H1 (cell line): ENCODE measurements at regions not wholly inside any gene's neighbourhood (a gene's known extent, or its start where the extent isn't known, plus 50 kb on each side); places are given as distances from the start of the nearest gene placed in this dataset.

Experiments
- CTCF ChIA-PET: fragments of 300-600 bp; sonication (Branson Sonifier 250); formaldehyde crosslinking; loops from one replicate; lab custom pipeline; 2021; ENCODE audit not compliant: partially characterized antibody; lab: Charles Lee
- POLR2A ChIA-PET: fragments of 300-600 bp; sonication (Branson Sonifier 250); formaldehyde crosslinking; loops from one replicate; lab custom pipeline; 2021; ENCODE audit warnings: inconsistent platforms; ENCODE audit not compliant: partially characterized antibody; lab: Charles Lee
- DNase-seq, 2 experiments: peaks; one replicate each; pipeline versions ENCODE4 v3.0.0 to v3.0.0-alpha.2; 2010 to 2022; ENCODE audit warnings: low spot score in 2 of 2, low read depth in 1 of 2, mixed read lengths in 1 of 2
- FAIRE-seq: peaks from 2 replicates; lab custom pipeline; 2011; peaks lifted over from hg19 to GRCh38; lab: Jason Lieb, UNC
- H2AFZ ChIP-seq: 2 replicates; pipeline ENCODE4 v1.8.1; 2012; ENCODE audit warnings: low read length, inconsistent platforms
- H2AK5ac ChIP-seq: 2 replicates; pipeline ENCODE4 v1.6.1; 2013; ENCODE audit warnings: low read depth, low read length
- H2BK120ac ChIP-seq: replicated peaks from 2 replicates; pipeline ENCODE3; 2013; ENCODE audit warnings: low read depth, low read length, inconsistent platforms
- H2BK12ac ChIP-seq: 2 replicates; pipeline ENCODE4 v1.6.1; 2013; ENCODE audit warnings: low read depth, low read length
- H2BK15ac ChIP-seq: 2 replicates; pipeline ENCODE4 v1.6.1; 2013; ENCODE audit warnings: low read length
- H2BK20ac ChIP-seq: 2 replicates; pipeline ENCODE4 v1.6.1; 2013; ENCODE audit warnings: low read length
- H2BK5ac ChIP-seq: 2 replicates; pipeline ENCODE4 v1.6.1; 2013; ENCODE audit warnings: low read depth, low read length
- H3K14ac ChIP-seq: 2 replicates; pipeline ENCODE4 v1.6.1; 2013; ENCODE audit warnings: inconsistent platforms; ENCODE audit not compliant: insufficient read length
- H3K18ac ChIP-seq: 2 replicates; pipeline ENCODE4 v1.6.1; 2013; ENCODE audit warnings: low read length; ENCODE audit errors: extremely low read depth
- H3K23ac ChIP-seq: 2 replicates; pipeline ENCODE4 v1.6.1; 2013; ENCODE audit warnings: inconsistent platforms; ENCODE audit not compliant: insufficient read length
- H3K23me2 ChIP-seq: 2 replicates; pipeline ENCODE4 v1.6.1; 2013; ENCODE audit warnings: low read depth, low read length
- H3K27ac ChIP-seq: 2 replicates; pipeline ENCODE4 v1.6.1; 2011; ENCODE audit warnings: low read depth, low read length, inconsistent platforms
- H3K27me3 ChIP-seq, 4 experiments: replicated peaks in 1 of 4; 1 replicate in 1 of 4; 2 replicates in 3 of 4; pipeline versions ENCODE4 v1.6.1 to v1.8.1; 2011 to 2013; ENCODE audit warnings: low read length in 3 of 4, mild to moderate bottlenecking in 3 of 4, inconsistent platforms in 2 of 4, mixed read lengths in 2 of 4, moderate library complexity in 1 of 4; ENCODE audit not compliant: control insufficient read depth in 3 of 4, insufficient read depth in 3 of 4; ENCODE audit errors: extremely low read depth in 1 of 4
- H3K36me3 ChIP-seq, 4 experiments: 2 replicates each; pipeline versions ENCODE4 v1.6.1 to v1.8.1; 2011 to 2013; ENCODE audit warnings: mild to moderate bottlenecking in 4 of 4, low read length in 3 of 4, moderate library complexity in 2 of 4, control low read depth in 1 of 4, inconsistent platforms in 1 of 4; ENCODE audit not compliant: insufficient read depth in 4 of 4, control insufficient read depth in 2 of 4
- H3K4ac ChIP-seq: replicated peaks from 2 replicates; pipeline ENCODE3; 2013; ENCODE audit warnings: low read length, low read depth, mixed read lengths, inconsistent platforms; ENCODE audit not compliant: insufficient read length
- H3K4me1 ChIP-seq, 4 experiments: replicated peaks in 1 of 4; 1 replicate in 1 of 4; 2 replicates in 3 of 4; pipeline versions ENCODE4 v1.6.1 to v1.8.1; 2011 to 2013; ENCODE audit warnings: low read length in 3 of 4, inconsistent platforms in 2 of 4, mixed read lengths in 1 of 4; ENCODE audit not compliant: insufficient read depth in 4 of 4, control insufficient read depth in 3 of 4
- H3K4me2 ChIP-seq, 2 experiments: 2 replicates each; pipeline versions ENCODE4 v1.6.1 to v1.8.1; 2011 to 2013; ENCODE audit warnings: low read depth in 2 of 2, low read length in 2 of 2, control low read depth in 1 of 2, inconsistent platforms in 1 of 2, mild to moderate bottlenecking in 1 of 2; ENCODE audit not compliant: insufficient read depth in 1 of 2
- H3K4me3 ChIP-seq, 4 experiments: fragments of 200-600, 300-600 bp in 1 of 4; sonication (generic), shearing (Covaris generic), sonication (Bioruptor Twin) in 1 of 4; 2 replicates each; pipeline versions ENCODE4 v1.5.1 to v1.8.1; 2011 to 2016; ENCODE audit warnings: low read length in 4 of 4, low read depth in 3 of 4, control low read depth in 2 of 4, inconsistent platforms in 2 of 4, mild to moderate bottlenecking in 2 of 4, mixed read lengths in 1 of 4, moderate library complexity in 1 of 4; ENCODE audit not compliant: insufficient read depth in 2 of 4; ENCODE audit errors: extremely low read depth in 1 of 4
- H3K56ac ChIP-seq: replicated peaks from 2 replicates; pipeline ENCODE3; 2013; ENCODE audit warnings: low read depth, mild to moderate bottlenecking, mixed read lengths, low read length, inconsistent platforms; ENCODE audit not compliant: insufficient read length
- H3K79me1 ChIP-seq: 2 replicates; pipeline ENCODE4 v1.6.1; 2013; ENCODE audit warnings: low read depth, low read length, control low read depth
- H3K79me2 ChIP-seq, 2 experiments: 2 replicates each; pipeline versions ENCODE4 v1.6.1 to v1.8.1; 2012 to 2013; ENCODE audit warnings: low read length in 2 of 2, mild to moderate bottlenecking in 2 of 2, inconsistent platforms in 1 of 2; ENCODE audit not compliant: insufficient read depth in 2 of 2, control insufficient read depth in 1 of 2
- H3K9ac ChIP-seq, 4 experiments: replicated peaks in 1 of 4; 1 replicate in 1 of 4; 2 replicates in 3 of 4; pipeline versions ENCODE4 v1.6.1 to v1.8.1; 2011 to 2013; ENCODE audit warnings: low read depth in 3 of 4, low read length in 3 of 4, control low read depth in 2 of 4, mild to moderate bottlenecking in 2 of 4, moderate library complexity in 2 of 4, inconsistent platforms in 1 of 4; ENCODE audit errors: extremely low read depth in 1 of 4
- H3K9me3 ChIP-seq, 2 experiments: 2 replicates each; pipeline versions ENCODE4 v1.6.1 to v1.8.1; 2012 to 2013; ENCODE audit warnings: mild to moderate bottlenecking in 2 of 2, moderate library complexity in 2 of 2, control low read depth in 1 of 2, inconsistent platforms in 1 of 2, low read depth in 1 of 2, low read length in 1 of 2, mixed read lengths in 1 of 2; ENCODE audit not compliant: insufficient read depth in 2 of 2
- H4K20me1 ChIP-seq, 2 experiments: replicated peaks in 1 of 2; 2 replicates each; pipeline versions ENCODE3 to v1.8.1; 2011 to 2013; ENCODE audit warnings: inconsistent platforms in 2 of 2, low read length in 2 of 2, mild to moderate bottlenecking in 1 of 2; ENCODE audit not compliant: insufficient read depth in 2 of 2, control insufficient read depth in 1 of 2
- H4K5ac ChIP-seq: 2 replicates; pipeline ENCODE4 v1.6.1; 2013; ENCODE audit warnings: low read length, low read depth, mixed read lengths, inconsistent platforms; ENCODE audit not compliant: insufficient read length
- H4K8ac ChIP-seq: 2 replicates; pipeline ENCODE4 v1.8.0; 2013; ENCODE audit warnings: mild to moderate bottlenecking, moderate library complexity, low read length, inconsistent platforms; ENCODE audit not compliant: insufficient read depth; ENCODE audit errors: extremely low read depth
- H4K91ac ChIP-seq: replicated peaks from 2 replicates; pipeline ENCODE3; 2013; ENCODE audit warnings: low read length, mixed read lengths, inconsistent platforms; ENCODE audit not compliant: insufficient read length
- ATF2 ChIP-seq: IDR thresholded peaks from 2 replicates; pipeline ENCODE4 v1.6.1; 2012; ENCODE audit warnings: low read length, inconsistent platforms
- BACH1 ChIP-seq: IDR thresholded peaks from 2 replicates; pipeline ENCODE4 v1.6.1; 2012; ENCODE audit warnings: low read length, improper control_type of control experiment
- CEBPB ChIP-seq: IDR thresholded peaks from 2 replicates; pipeline ENCODE4 v1.6.1; 2012; ENCODE audit warnings: low read depth, low read length
- CTBP2 ChIP-seq: IDR thresholded peaks from 2 replicates; pipeline ENCODE4 v1.7.0; 2011; ENCODE audit warnings: borderline replicate concordance, mild to moderate bottlenecking, moderate library complexity, mixed read lengths, low read length; ENCODE audit not compliant: insufficient read depth, insufficient read length
- HDAC6 ChIP-seq: IDR thresholded peaks from one replicate; pipeline ENCODE4 v1.7.1; 2012; ENCODE audit warnings: low read depth, mild to moderate bottlenecking, inconsistent platforms, low read length, moderate library complexity
- JUND ChIP-seq: IDR thresholded peaks from 2 replicates; pipeline ENCODE4 v1.6.1; 2011; ENCODE audit warnings: mild to moderate bottlenecking, improper control_type of control experiment, low read length
- KDM1A ChIP-seq: fragments of 200-600, 300-600 bp; sonication (generic); IDR thresholded peaks from 2 replicates; pipeline ENCODE4 v1.7.1; 2016; ENCODE audit warnings: mild to moderate bottlenecking, low read length, borderline replicate concordance
- MAFK ChIP-seq: IDR thresholded peaks from 2 replicates; pipeline ENCODE4 v1.6.1; 2012; ENCODE audit warnings: low read depth, mild to moderate bottlenecking, improper control_type of control experiment, low read length
- NANOG ChIP-seq: IDR thresholded peaks from 2 replicates; pipeline ENCODE4 v1.6.1; 2011; ENCODE audit warnings: low read length, low read depth, mild to moderate bottlenecking, inconsistent platforms; ENCODE audit not compliant: insufficient read depth, poor library complexity, severe bottlenecking
- POU5F1 ChIP-seq: IDR thresholded peaks from 2 replicates; pipeline ENCODE4 v1.6.1; 2011; ENCODE audit warnings: low read depth, mild to moderate bottlenecking, low read length, moderate library complexity
- SIX5 ChIP-seq: IDR thresholded peaks from 2 replicates; pipeline ENCODE4 v1.6.1; 2011; ENCODE audit warnings: mild to moderate bottlenecking, low read depth, low read length
- TAF1 ChIP-seq: IDR thresholded peaks from 2 replicates; pipeline ENCODE4 v1.6.1; 2011; ENCODE audit warnings: mild to moderate bottlenecking, low read depth, low read length

GRCh38 chr12:86590296-86590695, 334.1 kb upstream of the MGAT4C start:
- Histone ChIP-seq H4K91ac (no peak overlapping the region), H3K4me3 (no peak overlapping the region), H2BK5ac (no peak overlapping the region), H3K14ac (no peak overlapping the region), H3K27me3 (no peaks in the 10 kb centered on the region), H4K20me1 (no peaks in the 10 kb centered on the region), H3K23ac (no peak overlapping the region), H4K8ac (no peak overlapping the region), H3K79me1 (no peaks in the 10 kb centered on the region), H3K4me2 (no peak overlapping the region), H2BK12ac (no peak overlapping the region), H3K27ac (no peak overlapping the region), H3K4ac (no peak overlapping the region), H3K56ac (no peak overlapping the region), H3K18ac (no peak overlapping the region), H3K23me2 (no peaks in the 10 kb centered on the region), H3K4me1 (no peaks in the 10 kb centered on the region), H3K9me3 (no peaks in the 10 kb centered on the region), H2BK15ac (no peak overlapping the region), H2BK120ac (no peak overlapping the region), H2AFZ (no peak overlapping the region), H4K5ac (no peak overlapping the region), H3K79me2 (no peaks in the 10 kb centered on the region), H3K9ac (no peak overlapping the region), H3K36me3 (no peaks in the 10 kb centered on the region), H2BK20ac (no peak overlapping the region), H2AK5ac (no peak overlapping the region)
- no peak for DNase-seq
- TF ChIP-seq MAFK (no peak), NANOG (no peak), ATF2 (no peak), BACH1 (no peak), CTBP2 (no peak), JUND (no peak), POU5F1 (no peak), TAF1 (no peak), CEBPB (no peak), HDAC6 (no peak), KDM1A (no peak), SIX5 (no peak)
- ChIA-PET CTCF (interaction anchor here (0.6 kb wide), 1 partner anchor 1136 kb away, joined by 3 read pairs; no protein-coding TSS in a partner anchor), POLR2A (no interaction called here)
- no peak for FAIRE-seq
